Caco-2 (cell line): ENCODE measurements at regions not wholly inside any gene's neighbourhood (a gene's known extent, or its start where the extent isn't known, plus 50 kb on each side); places are given as distances from the start of the nearest gene placed in this dataset.

Experiments
- BruUV-seq: library from RNA; stranded (reverse); fragments of 400-500 nt; replicated peaks from 2 replicates; lab custom pipeline; 2021; lab: Mats Ljungman, UMichigan
- CTCF ChIA-PET: fragments of 300-600 bp; sonication (Branson Sonifier 250); formaldehyde crosslinking; loops from one replicate; lab custom pipeline; 2022; ENCODE audit warnings: antibody characterized with exemption; lab: Charles Lee
- POLR2A ChIA-PET: fragments of 300-600 bp; sonication (Branson Sonifier 250); formaldehyde crosslinking; loops from one replicate; lab custom pipeline; 2022; ENCODE audit warnings: antibody characterized with exemption; lab: Charles Lee
- DNase-seq, 2 experiments: peaks; one replicate each; pipeline versions ENCODE4 v3.0.0 to v3.0.0-alpha.2; 2020 to 2022
- H3K27me3 ChIP-seq: replicated peaks from 2 replicates; pipeline ENCODE4 v1.6.0; 2011; ENCODE audit warnings: low read length; ENCODE audit not compliant: control insufficient read depth, insufficient read depth
- H3K36me3 ChIP-seq: 2 replicates; pipeline ENCODE4 v1.5.1; 2011; ENCODE audit warnings: low read length; ENCODE audit not compliant: control insufficient read depth, insufficient read depth
- H3K4me1 ChIP-seq: fragments of 250-450 bp; sonication (Bioruptor Pico); 2 replicates; pipeline ENCODE4 v1.5.1; 2020; ENCODE audit warnings: mild to moderate bottlenecking
- H3K4me3 ChIP-seq: 2 replicates; pipeline ENCODE4 v1.5.1; 2011; ENCODE audit warnings: low read depth, mild to moderate bottlenecking, control low read depth, low read length
- H3K9me3 ChIP-seq: fragments of 250-450 bp; sonication (Bioruptor Pico); 2 replicates; pipeline ENCODE4 v1.5.1; 2020; ENCODE audit warnings: mild to moderate bottlenecking, moderate library complexity
- H3K27ac Mint-ChIP-seq: one replicate; pipeline ENCODE4 v1.8.0; 2022; ENCODE audit warnings: mixed read lengths; ENCODE audit not compliant: unreplicated experiment
- H3K27me3 Mint-ChIP-seq: one replicate; pipeline ENCODE4 v1.8.0; 2022; ENCODE audit warnings: mixed read lengths; ENCODE audit not compliant: insufficient read depth, unreplicated experiment
- H3K36me3 Mint-ChIP-seq: one replicate; pipeline ENCODE4 v1.8.0; 2022; ENCODE audit warnings: mild to moderate bottlenecking, mixed read lengths; ENCODE audit not compliant: insufficient read depth, unreplicated experiment
- H3K4me1 Mint-ChIP-seq: one replicate; pipeline ENCODE4 v1.8.0; 2022; ENCODE audit warnings: low read depth, mixed read lengths; ENCODE audit not compliant: unreplicated experiment
- H3K4me3 Mint-ChIP-seq: one replicate; pipeline ENCODE4 v1.8.0; 2022; ENCODE audit warnings: mild to moderate bottlenecking, moderate library complexity, mixed read lengths; ENCODE audit not compliant: unreplicated experiment
- H3K9me3 Mint-ChIP-seq: one replicate; pipeline ENCODE4 v1.8.0; 2022; ENCODE audit warnings: mixed read lengths; ENCODE audit not compliant: unreplicated experiment
- intact Hi-C: fragments of 100-400 bp; cut with micrococcal nuclease; formaldehyde crosslinking; loops from one replicate; pipeline ENCODE4 v1.10.0; 2022; ENCODE audit not compliant: unreplicated experiment
- TF ChIP-seq, protein P1 (sequence below), 2 experiments: fragments of 200-600 bp in 1 of 2; IDR thresholded peaks; 1 replicate in 1 of 2; 2 replicates in 1 of 2; pipeline versions ENCODE4 v1.5.1 to v1.8.0; 2011 to 2022; ENCODE audit warnings: antibody characterized with exemption in 1 of 2, control low read depth in 1 of 2, inconsistent platforms in 1 of 2, low read depth in 1 of 2, low read length in 1 of 2, mild to moderate bottlenecking in 1 of 2, moderate library complexity in 1 of 2; ENCODE audit not compliant: insufficient read depth in 1 of 2, severe bottlenecking in 1 of 2, unreplicated experiment in 1 of 2

DNA sequence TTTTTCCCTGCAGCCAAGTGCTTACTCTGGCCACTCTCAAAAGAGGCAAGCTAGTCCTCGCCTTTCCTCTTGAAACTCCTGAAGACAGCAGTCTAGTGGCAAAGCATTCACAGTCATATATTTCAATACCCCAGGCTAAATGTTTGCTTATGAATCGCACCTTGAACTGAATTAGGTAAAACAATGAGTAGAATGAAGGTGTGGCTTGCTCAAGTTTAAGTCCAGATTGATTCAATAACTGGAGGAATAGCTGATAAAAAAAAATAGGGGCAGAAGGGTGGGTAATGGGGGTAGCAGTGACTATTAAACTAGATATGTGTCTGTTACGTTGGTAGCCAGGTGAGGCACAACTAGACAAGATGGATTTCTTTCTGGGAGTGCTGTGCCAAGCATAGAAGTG is 88.2 kb upstream of the EPB41L3 start:
- TF ChIP-seq, protein P1, sequence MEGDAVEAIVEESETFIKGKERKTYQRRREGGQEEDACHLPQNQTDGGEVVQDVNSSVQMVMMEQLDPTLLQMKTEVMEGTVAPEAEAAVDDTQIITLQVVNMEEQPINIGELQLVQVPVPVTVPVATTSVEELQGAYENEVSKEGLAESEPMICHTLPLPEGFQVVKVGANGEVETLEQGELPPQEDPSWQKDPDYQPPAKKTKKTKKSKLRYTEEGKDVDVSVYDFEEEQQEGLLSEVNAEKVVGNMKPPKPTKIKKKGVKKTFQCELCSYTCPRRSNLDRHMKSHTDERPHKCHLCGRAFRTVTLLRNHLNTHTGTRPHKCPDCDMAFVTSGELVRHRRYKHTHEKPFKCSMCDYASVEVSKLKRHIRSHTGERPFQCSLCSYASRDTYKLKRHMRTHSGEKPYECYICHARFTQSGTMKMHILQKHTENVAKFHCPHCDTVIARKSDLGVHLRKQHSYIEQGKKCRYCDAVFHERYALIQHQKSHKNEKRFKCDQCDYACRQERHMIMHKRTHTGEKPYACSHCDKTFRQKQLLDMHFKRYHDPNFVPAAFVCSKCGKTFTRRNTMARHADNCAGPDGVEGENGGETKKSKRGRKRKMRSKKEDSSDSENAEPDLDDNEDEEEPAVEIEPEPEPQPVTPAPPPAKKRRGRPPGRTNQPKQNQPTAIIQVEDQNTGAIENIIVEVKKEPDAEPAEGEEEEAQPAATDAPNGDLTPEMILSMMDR (IDR thresholded peaks at IDR 0.05; ENCODE audit: insufficient read depth in 1 of 2, low read depth in 1 of 2, low read length in 1 of 2, severe bottlenecking in 1 of 2, unreplicated experiment in 1 of 2) = no peak
- Histone ChIP-seq H3K4me3 (no peak overlapping the region), H3K9me3 (no peaks in the 10 kb centered on the region), H3K4me1 (peaks cover 20% of the 10 kb centered on the region), H3K36me3 (no peaks in the 10 kb centered on the region), H3K27me3 (no peaks in the 10 kb centered on the region; the same call in none of the 2 replicates)
- H3K27me3 Mint-ChIP-seq = peaks cover 19% of the 10 kb centered on the region
- CTCF ChIA-PET = no interaction called here
- intact Hi-C loops = no loop called here
- H3K36me3 Mint-ChIP-seq = peaks cover 4% of the 10 kb centered on the region
- no peaks in the 10 kb centered on the region for H3K9me3 Mint-ChIP-seq
- no peak overlapping the region for H3K4me3 Mint-ChIP-seq
- BruUV-seq = no TSS peak
- DNase-seq = no peak
- POLR2A ChIA-PET = no interaction called here
- H3K4me1 Mint-ChIP-seq = no peaks in the 10 kb centered on the region
- H3K27ac Mint-ChIP-seq = no peak overlapping the region

DNA sequence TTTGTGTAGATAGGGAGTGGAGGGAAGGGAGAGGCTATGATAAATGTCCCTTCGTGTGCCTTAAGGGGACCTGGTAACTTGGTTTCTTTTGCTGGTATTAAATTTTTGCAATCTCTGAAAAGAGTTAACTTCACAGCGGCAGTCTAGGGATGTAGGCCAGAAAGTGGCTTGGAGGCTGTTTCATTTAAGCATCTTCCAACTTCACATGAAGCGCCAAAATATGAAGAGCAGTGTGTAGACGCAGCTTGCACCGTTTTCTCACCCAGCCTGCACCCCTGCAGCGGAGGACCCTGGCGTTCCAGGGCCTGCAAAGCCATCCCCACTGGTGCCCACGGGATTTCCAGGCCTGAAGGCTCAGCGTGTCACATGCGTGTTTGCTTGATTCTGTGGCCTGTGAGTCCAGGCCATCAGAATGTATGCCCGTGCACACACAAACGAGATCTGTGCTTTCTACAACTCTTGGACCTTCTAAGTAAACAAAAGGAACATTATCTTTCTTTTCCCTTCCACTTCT is 87.2 kb upstream of the EPB41L3 start:
- H3K4me3 ChIP-seq = no peak overlapping the region
- H3K27me3 ChIP-seq = peaks cover 1% of the 10 kb centered on the region
- ChIA-PET POLR2A (no interaction called here), CTCF (no interaction called here)
- H3K4me1 ChIP-seq = peaks cover 20% of the 10 kb centered on the region
- no TSS peak for BruUV-seq
- H3K27me3 Mint-ChIP-seq = peaks cover 14% of the 10 kb centered on the region
- no peak overlapping the region for H3K27ac Mint-ChIP-seq
- peak overlapping the region; percentile 84 for H3K4me3 Mint-ChIP-seq
- TF ChIP-seq, protein P1 (IDR thresholded peaks at IDR 0.05; ENCODE audit: insufficient read depth in 1 of 2, low read depth in 1 of 2, low read length in 1 of 2, severe bottlenecking in 1 of 2, unreplicated experiment in 1 of 2) = no peak
- no peaks in the 10 kb centered on the region for H3K36me3 ChIP-seq
- no peaks in the 10 kb centered on the region for H3K9me3 Mint-ChIP-seq
- H3K36me3 Mint-ChIP-seq = peaks cover 4% of the 10 kb centered on the region
- H3K9me3 ChIP-seq = no peaks in the 10 kb centered on the region
- H3K4me1 Mint-ChIP-seq = no peaks in the 10 kb centered on the region
- DNase-seq = no peak
- intact Hi-C loops = no loop called here

DNA sequence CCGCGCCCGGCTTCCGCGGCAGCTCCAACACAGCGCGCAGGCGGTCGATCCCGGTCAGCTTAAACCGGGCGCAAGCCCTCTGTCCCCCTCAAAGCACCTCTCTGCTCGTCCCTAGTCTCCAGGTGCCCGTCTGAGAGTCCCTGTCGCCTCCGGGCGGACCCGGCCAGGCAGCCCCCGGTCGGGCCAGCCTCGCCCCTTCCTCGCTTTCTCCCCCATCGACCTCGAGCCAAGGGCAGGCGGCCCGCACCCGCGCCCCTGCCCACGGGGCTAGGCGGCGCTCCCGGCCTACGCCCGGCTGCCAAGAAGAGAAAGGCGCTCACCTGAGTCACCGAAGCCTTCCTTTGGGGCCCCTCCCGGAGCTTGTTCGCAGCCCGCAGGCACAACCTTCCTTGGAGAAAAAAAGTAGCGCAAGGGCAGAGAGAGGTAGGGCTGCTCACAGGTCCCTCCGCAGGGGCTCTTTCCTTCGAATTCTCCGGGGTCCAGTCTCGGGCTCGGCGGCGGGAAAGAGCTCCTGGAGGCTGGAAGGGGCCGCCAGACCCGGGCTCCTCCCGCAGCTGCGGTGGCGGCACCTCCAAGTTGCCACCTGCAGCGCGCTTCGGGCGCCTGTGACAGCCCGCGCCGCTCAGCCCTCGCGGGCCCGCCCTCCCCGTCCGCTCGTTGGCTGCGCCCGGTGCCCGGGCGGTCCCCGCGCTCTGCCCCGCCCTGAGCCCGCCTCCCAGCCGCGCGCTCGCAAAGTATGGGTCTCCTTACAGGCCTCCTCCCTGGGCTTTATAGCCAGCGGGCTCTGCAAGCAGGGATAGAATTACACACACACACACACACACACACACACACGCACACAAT is 86.5 kb upstream of the EPB41L3 start:
- POLR2A ChIA-PET = no interaction called here
- H3K4me3 Mint-ChIP-seq = peak overlapping the region; percentile 84
- CTCF ChIA-PET = no interaction called here
- no peak overlapping the region for H3K27ac Mint-ChIP-seq
- H3K36me3 Mint-ChIP-seq = peaks cover 4% of the 10 kb centered on the region
- peak; percentile 73 to 78 for DNase-seq
- Histone ChIP-seq H3K27me3 (peaks cover 1% of the 10 kb centered on the region), H3K4me3 (peak overlapping the region; percentile 38), H3K36me3 (no peaks in the 10 kb centered on the region), H3K9me3 (no peaks in the 10 kb centered on the region), H3K4me1 (peaks cover 20% of the 10 kb centered on the region)
- H3K4me1 Mint-ChIP-seq = no peaks in the 10 kb centered on the region
- TF ChIP-seq, protein P1 (IDR thresholded peaks at IDR 0.05; ENCODE audit: insufficient read depth in 1 of 2, low read depth in 1 of 2, low read length in 1 of 2, severe bottlenecking in 1 of 2, unreplicated experiment in 1 of 2) = no peak
- no TSS peak for BruUV-seq
- H3K27me3 Mint-ChIP-seq = peaks cover 14% of the 10 kb centered on the region
- intact Hi-C loops = no loop called here
- H3K9me3 Mint-ChIP-seq = no peaks in the 10 kb centered on the region
